Medulla oblongata (tissue), 1 donor: ENCODE measurements at regions not wholly inside any gene's neighbourhood (a gene's known extent, or its start where the extent isn't known, plus 50 kb on each side); places are given as distances from the start of the nearest gene placed in this dataset.

Experiments
- DNase-seq: peaks from one replicate; pipeline ENCODE4 v3.0.0-alpha.2; 2015; ENCODE audit errors: extremely low spot score

DNA sequence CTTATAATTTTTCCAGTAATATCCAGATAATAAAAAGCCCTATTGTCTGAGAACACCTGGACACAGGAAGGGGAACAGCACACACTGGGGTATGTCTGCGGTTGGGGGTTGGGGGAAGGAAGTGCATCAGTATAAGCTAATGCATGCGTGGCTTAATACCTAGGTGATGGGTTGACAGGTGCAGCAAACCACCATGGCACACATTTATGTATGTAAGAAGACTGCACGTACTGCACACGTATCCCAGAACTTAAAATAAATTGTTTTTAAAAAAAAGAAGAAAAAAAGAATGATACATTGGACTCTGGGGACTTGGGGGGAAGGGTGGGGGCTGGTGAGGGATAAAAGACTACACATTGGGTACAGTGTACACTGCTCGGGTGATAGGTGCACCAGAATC is 144.9 kb upstream of the C1orf174 start:
- no peak for DNase-seq

- no peak for DNase-seq
Measured at GRCh38 chr1:4045397-4046010, 145.4 kb upstream of the C1orf174 start.

DNA sequence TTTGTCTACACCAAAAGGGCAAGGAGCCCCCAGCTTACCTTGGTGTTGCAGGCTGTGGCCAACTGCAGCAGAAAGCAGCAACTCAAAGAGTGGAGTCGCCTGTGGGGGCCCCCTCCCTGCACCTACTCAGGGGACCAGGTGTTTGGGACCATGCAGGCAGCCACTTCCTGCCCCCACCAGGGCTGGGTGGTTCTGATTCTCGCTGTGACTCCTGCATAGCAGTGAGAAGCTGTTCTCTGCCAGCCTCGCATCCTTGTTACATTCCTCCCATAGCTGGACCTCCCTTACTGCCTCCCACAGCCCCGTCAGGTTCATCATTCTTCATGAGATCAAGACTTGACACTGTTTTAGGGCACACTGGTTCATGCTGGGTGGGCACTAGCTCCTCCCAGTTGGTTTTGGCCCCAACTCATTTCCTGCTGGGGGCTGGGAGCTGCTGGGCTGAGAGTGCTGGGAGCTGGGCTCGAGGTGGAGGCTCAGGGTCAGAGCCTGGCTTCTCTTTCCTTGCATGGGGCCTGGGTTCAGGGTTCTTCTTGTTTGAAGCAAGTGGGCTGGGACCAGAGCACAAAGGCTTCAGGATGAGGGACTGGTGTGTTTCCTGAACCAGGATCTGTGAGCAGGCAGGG is 146.9 kb upstream of the C1orf174 start:
- no peak for DNase-seq

DNA sequence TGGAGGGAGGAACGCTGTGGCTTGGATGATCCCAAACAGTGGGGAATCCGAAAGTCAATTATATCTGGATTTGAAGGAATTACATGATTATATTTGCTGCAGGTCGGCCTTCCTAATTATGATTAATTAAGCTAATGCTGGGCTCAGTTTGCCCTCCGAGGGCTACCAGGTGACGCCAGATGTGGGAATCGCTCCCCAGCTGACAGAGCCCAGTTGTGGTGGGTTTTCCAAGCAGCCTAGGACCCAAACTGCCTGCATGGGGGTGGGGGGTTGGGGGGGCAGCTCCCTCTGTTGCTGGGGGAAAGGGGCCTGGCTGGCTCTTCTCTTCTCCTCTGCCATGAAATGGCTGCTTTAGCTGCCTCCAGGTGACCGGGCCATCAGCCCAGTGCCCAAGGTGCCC is 147.6 kb upstream of the C1orf174 start:
- DNase-seq: no peak

DNA sequence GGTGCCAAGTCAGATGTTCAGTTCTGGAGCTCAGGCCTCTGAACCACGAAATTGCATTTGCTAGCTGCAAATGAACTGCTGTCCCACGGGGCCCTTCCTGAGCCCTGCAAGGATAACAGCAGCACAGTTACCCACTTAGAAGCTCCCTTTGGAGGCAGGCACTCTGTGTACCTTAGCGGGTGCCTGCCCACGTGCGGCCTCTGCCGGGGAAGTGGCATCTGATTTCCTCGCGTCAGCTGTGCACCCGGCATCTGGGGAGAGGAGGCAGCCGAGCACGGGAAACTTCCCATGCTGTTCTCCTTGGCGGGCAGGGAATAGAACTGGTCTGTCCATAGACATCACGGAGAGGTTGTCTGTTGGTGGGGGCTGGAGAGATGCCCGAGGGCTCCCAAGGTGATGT is 148.0 kb upstream of the C1orf174 start:
- DNase-seq: no peak

DNA sequence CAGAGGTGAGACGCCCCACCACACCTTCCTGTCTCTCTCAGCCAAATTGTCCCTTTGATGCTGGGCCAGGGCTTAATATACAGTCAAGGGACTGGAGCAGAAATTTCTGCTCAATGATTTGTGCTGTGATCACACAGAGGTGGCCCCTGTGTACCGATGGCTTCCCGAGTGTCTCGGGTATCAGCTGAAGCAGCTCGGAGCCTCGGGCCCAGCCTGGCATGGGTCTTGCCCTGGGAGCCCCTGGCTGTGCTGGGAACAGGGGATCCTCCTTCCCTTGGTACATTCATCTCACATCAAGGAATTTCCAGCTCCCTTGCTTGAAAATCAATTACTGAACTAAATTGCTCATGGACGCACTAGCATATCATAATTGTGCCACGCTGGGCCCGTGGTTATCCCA is 148.8 kb upstream of the C1orf174 start:
- no peak for DNase-seq

- no peak for DNase-seq
Measured at GRCh38 chr1:4050998-4051397, 150.9 kb upstream of the C1orf174 start.

GRCh38 chr1:4052657-4053056 is 152.6 kb upstream of the C1orf174 start:
- DNase-seq: no peak

GRCh38 chr1:4053160-4053748 is 153.2 kb upstream of the C1orf174 start:
- DNase-seq: no peak

DNA sequence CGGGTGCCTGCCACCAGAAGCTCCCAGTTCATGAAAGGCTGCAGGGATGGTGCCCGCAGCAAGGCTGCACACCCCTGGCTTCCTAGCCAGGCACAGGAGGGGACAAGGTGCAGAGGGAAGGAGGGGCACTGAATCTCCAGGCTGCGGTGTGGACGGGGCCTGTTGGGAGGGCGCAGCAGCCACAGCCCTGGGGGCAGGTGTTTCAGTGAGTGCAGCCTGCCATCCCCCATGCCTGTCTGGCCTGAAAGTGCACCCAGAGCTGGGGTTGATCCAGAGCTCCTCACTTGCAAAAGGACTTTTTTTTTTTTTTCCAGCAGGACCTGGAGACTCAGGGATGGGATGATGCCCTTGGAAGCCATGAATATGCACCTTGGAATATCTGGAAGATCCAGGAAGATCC is 153.7 kb upstream of the C1orf174 start:
- no peak for DNase-seq

- DNase-seq: no peak
Measured at GRCh38 chr1:4055294-4055967, 155.4 kb upstream of the C1orf174 start.

- no peak for DNase-seq
Measured at GRCh38 chr1:4056422-4056821, 156.3 kb upstream of the C1orf174 start.

DNA sequence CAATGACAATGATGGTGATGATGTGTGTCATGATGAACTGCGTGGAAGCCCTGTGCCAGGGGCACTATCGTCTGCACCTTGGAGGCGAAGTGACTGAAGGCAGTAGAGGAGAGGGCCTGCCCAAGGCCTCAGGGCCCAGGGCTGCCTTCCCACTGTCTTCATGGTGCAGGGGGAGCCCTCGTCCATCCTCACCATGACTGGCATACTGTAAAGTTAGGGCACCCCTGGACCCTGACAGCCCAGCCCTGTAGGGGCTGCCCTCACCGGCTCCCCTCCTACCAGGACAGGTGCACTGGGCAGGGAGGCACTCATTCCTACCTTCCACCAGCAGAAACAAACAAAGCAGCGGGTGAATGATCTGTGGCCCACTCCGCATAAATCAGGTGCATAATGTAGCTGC is 156.9 kb upstream of the C1orf174 start:
- no peak for DNase-seq

GRCh38 chr1:4057603-4058002 is 157.5 kb upstream of the C1orf174 start:
- DNase-seq: no peak

- DNase-seq: no peak
Measured at GRCh38 chr1:4058122-4058521, 158.1 kb upstream of the C1orf174 start.

DNA sequence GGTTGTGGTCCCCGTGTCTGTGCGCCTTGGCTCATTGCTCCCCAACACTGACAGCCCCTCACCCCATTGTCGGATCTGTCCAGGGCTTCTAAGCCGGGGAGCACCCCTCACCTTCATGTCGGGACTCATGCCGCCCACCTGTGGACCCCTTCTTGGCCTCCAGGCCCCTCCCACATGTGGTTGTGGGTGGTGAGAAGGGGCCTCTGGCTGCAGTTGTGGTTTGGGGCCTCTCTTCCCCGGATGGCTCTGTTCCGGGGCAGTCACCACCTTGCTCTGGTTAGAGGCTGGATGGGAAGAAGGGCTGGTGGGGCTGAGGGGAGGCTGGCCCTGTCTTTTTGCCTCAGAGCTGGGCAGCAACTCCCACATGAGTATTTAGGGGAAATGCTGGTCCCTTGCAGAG is 158.6 kb upstream of the C1orf174 start:
- DNase-seq: no peak

- DNase-seq: no peak
Measured at GRCh38 chr1:4059270-4059669, 159.2 kb upstream of the C1orf174 start.

GRCh38 chr1:4060850-4061249 is 160.8 kb upstream of the C1orf174 start:
- DNase-seq: no peak

DNA sequence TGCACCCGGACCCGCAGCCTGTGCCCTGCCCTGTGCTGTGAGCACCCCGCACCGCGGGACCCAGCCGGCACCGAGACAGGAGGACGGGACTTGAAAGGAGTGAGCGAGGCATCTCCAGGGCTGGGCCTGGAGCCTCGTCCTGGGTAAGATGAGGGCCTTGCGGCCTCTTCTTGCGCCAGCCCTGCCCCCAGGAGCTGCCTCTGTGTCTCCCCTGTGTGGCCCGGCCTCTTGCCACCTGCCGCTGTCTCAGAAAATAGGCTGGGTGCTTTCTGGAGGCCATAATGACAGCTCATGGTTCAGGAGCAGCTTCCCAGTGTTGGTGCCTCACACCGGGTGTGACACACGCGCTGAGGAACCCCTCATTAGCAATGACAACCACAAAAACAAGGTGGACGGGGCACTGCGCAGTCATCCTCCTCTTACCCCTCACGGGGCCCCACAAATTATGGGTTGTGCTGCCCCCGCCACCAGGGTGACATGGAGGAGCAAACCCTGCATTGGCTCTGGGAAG is 161.5 kb upstream of the C1orf174 start:
- DNase-seq: no peak

- no peak for DNase-seq
Measured at GRCh38 chr1:4062041-4062440, 162.0 kb upstream of the C1orf174 start.

DNA sequence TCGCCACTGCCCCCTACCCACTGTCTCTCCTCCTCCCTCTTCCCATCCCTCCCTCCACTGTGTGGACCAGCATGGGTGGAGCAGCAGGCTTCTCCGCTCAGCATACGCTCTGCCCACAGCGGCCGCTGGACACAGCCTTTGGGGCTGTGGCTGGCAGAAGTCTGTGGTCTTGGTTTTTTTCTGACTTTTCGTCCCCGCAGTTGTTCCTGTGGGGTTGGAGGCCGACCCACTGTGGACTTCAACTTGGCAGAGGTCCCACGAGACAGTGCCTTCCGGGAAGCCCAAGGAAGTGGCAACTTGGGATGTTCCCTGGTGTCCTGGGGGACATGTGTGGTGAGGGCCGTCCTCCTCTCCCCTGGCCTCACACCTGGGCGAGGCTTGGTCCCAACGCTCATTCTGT is 162.5 kb upstream of the C1orf174 start:
- no peak for DNase-seq

GRCh38 chr1:4062992-4063391 is 162.9 kb upstream of the C1orf174 start:
- DNase-seq: no peak

DNA sequence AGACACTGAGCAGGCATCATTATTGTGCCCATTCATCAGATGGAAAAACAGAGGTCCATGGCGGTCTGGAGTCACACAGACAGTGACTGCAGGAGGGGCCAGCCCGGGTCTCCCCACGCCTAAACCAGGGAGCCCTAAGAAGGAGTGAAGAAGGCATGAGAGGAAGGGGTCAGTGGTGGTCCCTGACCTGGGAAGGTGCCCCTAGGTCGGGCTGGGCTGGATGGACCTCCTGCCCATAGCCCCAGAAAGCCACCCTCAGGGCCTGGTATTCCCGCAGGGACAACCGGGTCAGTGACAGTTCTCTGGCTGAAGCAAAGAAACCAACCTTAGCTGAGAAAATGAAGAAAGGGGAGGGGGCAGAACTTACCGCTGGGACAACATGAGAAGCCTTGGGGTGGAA is 163.4 kb upstream of the C1orf174 start:
- DNase-seq: no peak
